ENCODE measurements at regions not wholly inside any gene's neighbourhood (a gene's known extent, or its start where the extent isn't known, plus 50 kb on each side); places are given as distances from the start of the nearest gene placed in this dataset.

DNA sequence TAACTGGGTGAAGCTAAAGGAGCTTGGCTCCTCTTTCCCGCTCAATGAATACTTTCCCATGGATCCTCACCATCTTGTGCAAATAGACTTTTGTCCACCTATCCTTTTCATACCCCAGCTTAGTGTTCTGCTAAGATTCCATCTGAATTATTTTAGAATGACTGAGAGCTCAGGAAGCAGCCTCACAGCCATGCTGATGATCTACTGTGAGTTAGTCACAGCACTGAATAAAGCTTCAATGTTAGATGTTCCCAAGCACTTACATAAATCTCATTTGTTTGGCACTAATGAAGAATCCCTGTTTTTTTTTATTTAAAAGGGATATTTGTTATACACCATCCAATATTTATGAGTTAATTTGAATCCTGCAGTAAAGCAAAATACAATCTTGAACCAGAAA, 317.6 kb upstream of the TRPC7 start:
- DNase-seq: no peak

DNA sequence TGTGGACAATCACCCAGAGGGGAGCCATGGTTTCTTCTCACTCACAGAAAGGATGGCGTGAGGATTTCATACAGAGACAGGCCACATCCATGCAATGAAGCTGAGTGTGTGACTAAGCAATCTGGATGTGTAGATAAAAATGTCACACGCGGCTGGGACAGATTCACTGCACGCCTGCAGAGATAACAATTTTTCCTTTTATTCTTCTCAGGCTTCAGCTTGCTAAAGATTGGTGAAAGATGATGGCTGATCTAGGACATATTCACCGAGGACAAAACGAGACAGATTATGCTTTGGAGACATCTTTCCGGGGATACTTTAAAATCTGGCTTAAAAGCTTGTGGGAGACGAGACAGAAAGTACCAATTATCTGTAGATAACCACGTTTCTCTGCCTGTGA, 313.9 kb upstream of the TRPC7 start:
- DNase-seq: no peak

DNA sequence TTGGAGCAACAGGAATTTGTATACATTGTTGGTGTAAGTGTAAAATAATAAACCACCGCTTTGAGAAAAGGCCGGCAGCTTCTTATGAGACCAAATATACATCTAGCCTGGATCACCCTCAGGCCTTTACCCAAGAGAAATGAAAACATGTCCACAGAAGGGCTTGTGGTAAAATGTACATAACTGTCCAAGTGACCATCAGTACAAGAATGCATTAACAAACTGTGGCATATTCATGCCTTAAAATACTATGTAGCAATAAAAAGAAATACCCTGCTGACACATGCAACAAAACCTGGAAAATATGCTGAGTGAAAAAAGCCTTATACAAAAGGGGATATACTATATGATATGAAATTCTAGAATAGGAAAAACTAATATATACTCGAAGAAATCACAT, 311.9 kb upstream of the TRPC7 start:
- no peak for DNase-seq

DNA sequence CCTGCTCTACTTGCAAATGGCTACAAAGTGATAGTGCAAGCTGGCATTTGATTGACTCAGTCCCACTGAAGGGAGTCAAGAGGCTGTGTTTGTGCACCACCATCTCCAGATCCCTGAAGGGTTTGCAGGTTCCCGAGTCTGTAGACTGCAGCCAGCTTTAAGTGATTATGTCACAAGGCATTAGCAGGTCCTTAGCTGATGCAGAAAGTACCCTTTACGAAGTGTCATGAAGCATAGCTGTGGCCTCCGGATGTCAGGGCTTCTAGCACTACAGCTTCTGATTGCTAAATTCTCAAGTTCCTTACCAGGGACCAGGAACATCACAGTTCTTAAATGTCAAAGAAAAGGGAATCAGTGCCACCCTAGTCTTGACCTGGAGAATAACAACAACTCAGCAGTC, 311.3 kb upstream of the TRPC7 start:
- no peak for DNase-seq

DNA sequence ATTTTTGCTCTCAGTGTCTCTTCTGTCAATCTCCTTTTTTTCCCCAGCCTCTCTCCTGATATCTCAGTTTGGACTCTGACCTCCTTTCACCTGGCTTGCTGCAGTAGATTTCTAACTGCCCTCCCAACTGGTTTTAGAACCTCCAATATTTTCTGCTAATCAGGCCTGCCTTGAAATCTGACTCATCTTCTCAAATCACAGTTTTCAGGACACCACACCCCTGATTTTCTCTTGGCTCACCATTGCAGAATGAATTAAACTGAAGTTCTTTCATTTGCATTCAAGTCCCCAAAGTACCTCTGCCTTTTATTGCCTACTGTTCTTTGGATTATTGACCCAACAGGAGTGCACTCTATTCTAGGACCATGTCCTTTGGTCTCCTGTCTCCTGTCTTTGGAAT, 310.4 kb upstream of the TRPC7 start:
- DNase-seq: no peak

DNA sequence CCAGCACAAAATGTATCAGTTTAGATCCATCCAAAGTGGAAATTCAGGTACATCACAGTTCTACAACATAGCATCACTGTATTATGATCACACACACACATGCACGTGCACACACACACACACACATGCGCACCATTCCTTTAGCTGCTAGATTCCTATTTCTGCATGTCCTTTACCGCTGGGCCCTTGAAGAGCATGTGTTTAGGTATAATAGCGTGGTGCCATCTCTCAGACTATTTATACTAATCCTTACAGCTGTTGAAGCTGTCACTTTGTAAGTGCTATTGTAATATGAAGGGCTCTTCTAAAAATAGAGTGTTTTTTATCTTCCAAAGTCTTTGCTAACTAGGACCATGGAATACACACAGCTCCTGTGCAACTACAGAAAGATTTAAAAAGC, 308.8 kb upstream of the TRPC7 start:
- DNase-seq: no peak

DNA sequence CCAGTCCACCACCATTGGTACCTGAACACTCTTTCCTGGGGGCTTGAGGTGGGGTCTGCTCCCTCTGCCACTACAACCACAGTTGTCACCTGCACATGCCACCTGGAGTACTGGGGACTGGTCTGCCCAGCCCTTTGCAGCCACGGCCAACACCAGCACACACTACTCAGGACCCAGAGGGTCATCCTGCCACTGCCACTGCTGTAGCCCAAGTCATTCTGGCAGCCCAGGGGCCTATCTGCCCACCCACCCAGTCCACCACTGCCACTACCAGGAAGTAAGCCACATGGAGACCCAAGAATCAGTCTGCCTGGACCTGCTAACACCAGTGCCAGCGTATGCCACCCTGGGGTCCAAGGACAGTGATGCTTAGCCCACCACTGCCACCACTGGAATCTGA, 302.4 kb upstream of the TRPC7 start:
- DNase-seq: no peak

DNA sequence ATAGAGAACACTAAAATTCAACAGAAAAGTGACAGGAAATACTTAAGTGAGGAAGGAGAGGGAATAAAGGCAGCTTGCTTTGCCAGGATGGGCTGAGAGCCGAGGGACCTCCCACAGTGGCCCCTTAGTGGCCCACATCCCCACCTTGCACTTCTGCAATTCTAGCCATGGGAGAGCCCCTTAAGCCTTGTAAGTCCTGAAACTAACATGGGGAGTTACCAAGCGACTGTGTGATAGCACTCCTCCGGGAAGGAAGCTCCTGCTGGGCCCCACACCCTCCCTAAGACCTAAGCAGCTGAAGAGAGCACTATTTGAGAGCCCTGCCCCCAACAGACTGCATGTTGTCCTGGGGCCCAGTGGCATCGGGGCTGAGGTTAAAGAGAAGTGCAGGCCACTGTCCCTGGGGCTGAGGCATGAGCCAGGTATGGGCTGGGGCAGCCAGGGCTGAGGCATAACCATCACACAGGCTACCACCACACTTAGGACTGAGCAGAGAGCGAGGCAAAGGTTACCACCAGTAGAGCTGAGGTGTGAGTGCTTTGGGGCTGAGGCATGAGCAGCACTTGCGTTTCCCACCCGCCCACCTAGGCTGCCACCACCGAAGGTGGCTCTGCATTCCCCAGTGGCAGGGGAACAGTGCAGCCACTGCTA, 301.8 kb upstream of the TRPC7 start:
- no peak for DNase-seq

DNA sequence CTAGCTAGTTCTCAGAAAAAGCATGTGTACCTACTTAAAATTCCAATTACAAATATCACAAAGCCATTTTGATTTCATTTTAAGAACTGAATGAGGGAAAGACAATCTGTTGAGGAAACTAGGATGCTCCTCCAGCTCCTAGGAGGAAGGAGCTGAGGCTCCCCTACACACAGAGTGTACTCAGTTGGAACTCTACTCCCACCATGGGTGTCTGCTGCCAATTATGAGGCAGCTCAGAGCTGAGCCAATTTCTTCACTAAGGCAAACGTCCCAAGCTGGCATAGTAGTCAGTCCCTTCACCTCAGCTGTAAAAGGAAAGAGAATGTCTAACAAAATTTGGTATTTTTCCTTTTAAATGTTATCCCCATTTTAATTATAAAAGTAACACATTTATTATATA, 300.0 kb upstream of the TRPC7 start:
- DNase-seq: no peak

DNA sequence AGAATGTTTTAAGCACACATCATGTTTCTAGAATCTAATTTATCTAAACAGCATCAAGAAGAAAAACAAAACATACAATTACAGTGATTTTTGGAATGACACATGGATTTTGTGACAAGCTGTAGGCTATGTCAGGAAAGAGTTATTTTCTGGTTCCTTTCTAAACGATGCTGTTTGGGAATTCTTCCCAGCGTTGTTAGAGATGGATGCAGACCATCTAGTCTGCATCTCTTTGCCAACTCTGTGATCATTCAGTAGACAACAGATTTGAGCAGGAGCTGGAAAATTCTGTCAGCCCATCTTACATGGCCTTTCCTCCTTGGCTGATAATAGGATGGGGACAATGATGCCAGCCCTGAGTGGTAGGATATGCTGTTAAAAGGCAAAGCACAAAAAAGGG, 295.7 kb upstream of the TRPC7 start:
- DNase-seq: no peak

DNA sequence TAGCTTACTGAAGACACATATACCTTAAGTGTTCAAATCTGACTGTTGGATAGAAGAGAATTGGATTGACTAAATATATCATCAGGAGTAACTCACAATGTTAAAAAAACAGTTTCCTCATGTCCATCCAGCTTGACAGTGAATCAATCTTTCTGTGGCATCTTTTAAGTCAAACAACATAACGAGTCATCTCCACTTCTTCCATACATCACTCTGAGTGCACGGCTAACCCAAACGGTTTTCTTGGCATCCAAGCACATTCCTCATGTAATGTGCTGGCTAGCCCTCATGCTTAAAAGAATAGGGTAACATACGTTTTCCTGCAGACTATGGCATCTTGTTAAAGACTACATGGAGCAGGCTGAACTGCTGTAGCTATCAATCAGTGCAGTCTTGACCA, 291.5 kb upstream of the TRPC7 start:
- DNase-seq: no peak

DNA sequence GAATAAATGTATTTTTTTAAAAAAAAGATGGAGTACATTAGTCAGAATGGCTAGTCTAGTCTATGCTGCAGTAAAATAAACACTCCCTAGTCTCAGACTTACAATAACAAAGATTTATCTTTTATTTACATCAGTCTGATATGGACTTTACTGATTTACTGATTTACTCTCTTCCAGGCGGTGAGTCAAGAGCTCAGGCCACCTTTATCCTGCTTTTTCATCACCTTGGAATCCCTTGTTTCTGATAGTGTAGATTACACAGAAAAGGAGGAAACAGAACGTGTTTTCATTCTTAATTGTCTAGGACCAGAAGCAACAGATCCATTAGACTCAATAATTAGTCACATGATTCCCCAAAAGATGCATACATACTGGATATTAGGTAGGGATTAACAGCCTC, 290.1 kb upstream of the TRPC7 start:
- DNase-seq: no peak

DNA sequence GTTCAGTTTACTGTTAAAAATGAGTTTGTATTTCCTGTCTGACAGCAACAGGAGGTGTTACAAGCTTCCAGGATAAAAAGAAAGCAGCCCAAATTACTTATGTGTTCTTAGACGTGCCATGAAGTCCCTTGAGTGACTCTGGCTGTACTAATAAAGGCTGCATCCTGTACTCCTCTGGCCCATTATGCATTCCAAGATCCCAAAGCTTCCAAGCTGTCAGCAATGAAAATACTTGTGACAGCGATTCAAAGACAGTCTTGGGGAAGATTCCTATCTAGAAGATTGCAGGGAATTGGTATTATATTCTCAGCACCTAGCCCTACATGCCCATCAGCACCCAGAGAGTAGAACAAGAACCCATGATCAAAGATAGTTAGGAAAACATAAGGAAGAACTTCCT, 281.6 kb upstream of the TRPC7 start:
- DNase-seq: no peak

DNA sequence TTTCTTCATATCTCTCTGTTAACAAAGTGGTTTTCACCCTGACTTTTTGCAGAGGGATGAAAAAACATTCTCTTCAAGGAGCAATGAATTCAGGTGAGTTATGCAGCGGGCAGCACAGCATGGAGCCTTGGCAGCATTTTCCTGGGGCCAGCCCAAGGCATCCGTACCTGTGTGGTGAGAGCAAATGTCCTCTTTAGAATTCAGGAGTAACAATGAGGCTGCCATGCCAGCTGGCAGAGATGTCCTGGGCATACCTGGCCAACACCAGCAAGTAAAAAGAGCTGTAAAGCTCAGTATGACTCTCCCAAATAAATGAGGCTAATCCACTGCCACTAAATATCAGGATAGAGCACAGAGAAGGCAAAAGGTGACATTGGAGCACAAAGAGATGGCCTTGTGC, 277.6 kb upstream of the TRPC7 start:
- DNase-seq: no peak

DNA sequence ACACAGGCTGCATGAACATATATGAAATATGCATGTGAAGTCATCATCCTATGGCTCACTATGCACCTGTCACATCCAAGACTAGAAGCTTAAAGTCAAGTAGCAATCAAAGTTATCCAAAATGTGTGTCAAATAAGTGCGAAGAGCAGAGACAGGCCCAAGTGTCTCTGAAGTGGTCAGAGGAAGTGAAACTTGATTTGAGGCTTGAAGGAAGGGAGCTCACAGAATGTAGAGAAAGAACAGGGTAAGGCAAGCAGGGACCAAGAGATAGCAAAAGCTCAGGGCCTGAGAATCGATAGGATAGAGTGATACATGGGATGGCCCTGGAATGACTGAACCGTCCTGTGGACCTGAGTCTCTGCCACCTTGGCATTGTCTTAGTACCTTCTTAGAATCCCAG, 274.3 kb upstream of the TRPC7 start:
- no peak for DNase-seq

DNA sequence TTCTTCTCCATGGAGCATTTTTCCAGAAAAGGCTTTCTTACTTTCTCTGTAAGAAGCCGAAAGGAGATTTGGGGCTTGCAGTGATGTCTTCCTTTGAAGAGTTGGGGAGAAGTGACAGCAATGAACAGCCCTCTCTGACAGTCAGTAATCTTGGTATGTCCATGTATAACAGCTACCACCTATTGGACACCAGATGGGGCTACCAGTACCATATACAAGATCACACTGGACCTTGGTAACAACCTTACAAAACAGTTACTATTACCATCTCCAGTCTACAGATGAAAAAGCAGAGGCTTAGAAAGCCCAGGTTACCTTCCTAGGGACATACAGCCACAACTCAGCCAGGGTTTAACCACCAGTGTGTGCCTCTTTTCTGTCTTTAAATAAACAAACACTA, 272.7 kb upstream of the TRPC7 start:
- no peak for DNase-seq

DNA sequence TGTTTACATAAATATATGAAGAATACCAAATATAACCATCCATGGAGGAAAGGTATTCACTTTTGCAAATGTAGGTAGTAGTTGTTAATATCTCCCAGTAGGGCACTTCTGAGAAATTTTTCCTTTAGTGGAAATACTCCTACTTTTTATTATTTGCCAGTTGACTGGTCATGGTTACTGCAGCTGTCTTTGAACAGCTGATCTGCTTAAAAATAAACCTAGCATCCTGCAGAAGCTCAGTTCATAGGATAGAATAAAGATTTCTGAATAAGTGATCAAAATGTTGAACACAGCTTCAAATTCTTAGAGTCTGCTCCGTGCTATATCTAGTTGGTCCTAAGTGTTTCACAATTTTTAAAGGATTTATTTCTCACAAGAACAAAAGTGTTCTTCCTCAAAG, 270.7 kb upstream of the TRPC7 start:
- DNase-seq: no peak

DNA sequence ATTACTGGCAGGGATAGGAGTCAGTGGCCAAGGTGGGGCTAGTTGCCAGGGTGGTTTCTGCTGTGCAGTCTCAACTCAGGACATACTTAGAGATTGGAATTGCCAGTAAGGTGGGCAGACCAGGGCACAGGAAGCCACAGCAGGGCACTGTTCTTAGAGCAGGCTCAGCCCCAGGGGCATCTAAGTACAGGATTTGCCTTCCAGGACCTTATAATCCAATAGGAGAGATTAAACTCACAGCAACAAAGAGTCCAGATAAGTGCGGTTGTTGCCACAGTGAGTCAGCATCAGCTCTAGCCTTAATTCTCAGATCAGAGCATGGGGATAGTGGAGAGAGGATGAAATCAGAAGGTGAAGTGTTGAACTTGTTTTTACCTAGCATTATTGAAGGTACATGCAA, 265.8 kb upstream of the TRPC7 start:
- DNase-seq: no peak

DNA sequence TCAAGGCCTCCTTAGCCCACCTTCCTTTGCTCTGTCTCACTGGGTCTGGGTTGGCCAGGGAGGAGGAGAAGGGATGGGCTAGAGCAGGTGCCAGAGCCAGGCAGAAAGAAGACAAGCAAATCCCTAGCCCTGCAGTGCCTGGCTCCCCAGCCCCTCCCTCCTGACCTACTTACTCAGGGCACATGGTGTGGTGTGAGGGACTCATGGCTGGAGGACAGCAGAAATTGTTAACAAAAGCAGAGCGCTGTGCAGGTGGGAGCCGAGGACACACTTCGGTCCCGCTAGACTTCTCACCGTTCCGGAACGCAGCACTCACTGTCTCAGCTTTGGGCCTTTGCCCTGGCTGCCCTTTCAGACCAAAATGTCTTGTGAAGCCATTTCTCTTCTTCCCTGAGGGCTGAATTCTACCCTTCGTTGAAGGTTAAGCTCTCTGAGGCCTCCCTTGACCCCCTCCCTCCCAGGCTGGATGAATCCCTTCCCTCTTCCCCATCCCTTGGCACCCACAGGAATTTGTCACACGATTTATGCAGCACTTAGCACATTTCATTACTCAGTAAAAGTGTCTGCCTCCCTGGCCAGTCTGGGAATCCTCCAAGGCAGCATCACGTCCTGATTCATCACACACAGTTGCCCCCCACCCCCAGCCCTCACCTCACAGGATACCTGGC, 263.9 kb upstream of the TRPC7 start:
- no peak for DNase-seq

DNA sequence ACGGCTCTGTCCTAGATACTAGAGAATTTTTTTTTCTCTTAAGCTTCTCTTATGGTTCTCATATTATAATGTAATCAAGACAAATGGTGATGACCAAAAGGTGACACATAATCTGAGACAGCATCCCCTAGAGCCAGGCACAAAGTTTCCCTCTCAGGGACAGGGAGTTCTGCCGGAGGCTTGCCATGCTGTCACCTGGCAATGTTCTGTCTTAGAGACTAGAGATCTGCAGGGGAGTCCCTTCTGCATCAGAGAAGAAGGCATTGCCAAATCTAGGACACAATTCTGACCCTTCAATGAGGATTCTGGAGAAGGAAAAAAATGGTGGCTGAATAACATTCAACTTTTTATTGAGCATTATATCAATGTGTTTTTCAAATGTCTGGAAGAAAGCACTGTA, 261.2 kb upstream of the TRPC7 start:
- DNase-seq: no peak

DNA sequence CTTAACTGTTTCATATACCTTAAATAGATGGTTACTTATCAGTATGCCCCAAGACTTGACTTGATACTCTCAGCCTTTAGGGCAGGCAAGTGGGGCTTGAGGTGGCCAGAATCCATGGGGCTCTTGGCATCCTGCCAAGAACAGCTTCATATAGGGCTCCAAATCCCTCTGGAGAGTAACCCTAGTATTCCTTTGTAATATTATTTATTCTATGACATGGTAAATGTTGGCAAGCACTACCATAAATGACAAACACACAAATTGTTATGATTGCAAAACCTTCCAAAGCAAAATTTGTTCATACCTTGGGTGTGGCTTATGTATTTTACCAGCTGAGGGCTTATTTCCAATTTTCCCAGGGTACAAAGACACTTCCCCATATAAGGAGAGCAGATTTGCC, 257.4 kb upstream of the TRPC7 start:
- DNase-seq: no peak

DNA sequence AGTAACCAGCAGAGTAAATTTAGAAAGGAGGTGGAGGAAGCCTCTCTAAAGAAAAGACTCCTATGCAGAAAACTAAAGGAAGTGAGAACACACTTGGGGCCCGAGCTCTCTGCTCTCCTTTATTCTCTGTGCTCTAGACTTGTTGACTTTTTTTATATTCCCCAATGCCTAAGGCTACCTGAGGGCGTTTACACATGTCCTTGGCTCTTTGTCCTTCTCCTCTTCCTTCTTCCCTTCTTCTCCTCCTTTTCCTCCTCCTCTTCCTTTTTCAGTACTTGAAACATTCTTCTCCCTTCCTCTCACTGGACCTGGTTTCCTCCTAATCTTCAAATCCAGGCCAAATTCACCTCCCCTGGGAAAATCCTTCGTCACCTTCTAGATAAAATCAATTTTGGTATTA, 256.4 kb upstream of the TRPC7 start:
- no peak for DNase-seq

DNA sequence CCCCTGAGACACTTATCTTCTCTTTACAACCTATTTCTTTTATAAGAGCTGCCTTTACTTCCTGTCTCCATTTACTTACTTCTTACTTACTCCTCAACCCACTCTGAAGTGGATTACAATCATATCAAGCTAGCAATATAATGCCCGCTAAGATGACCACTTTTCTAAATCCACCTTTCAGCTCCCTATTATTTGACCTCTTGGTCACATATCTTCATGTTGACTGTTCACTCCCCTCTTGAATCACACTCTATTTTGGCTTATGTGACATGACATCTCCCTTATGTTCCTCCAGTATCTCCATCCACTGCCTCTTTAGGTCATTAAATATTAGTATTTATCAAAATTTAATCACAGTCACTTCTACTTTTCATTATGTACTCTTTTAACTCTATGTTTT, 255.3 kb upstream of the TRPC7 start:
- no peak for DNase-seq

DNA sequence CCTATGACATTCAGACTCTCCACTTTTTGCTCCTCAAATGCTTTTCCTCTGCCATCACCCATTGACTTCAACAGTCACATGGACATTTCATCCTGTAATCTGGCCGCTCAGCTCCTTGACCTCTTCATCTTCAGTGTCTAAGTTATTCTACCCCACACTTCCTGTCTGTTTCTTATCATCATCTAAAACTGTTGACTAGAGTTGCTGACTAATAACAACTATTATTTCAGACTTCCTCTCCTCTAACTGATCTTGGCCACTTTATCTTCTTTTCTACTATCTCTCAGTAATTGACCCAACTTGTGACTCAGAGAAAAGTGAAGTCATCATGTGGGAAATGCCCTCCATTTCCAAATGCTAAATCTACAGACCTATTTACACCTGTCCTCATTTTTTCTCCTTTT, 254.7 kb upstream of the TRPC7 start:
- DNase-seq: no peak

DNA sequence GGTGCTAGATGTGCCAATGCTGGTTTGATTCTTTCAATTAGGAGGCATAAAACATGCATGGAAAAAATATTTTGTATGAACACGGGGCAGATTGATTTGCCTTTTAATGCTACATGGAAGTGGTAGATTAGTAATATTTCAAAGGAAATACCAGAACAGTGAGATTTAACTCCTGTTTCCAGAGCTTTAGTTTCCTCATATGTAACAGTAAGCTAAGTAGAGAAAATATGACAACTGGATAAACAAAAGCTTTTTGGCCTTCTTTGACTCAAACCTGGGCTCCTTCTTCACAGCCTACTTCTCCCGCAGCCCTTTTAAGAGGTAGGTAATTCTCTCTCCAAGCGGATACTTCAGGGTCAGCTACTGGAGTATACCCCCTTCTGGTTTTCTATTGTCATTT, 254.2 kb upstream of the TRPC7 start:
- no peak for DNase-seq
